HG03565 (cell line): ENCODE measurements at regions not wholly inside any gene's neighbourhood (a gene's known extent, or its start where the extent isn't known, plus 50 kb on each side); places are given as distances from the start of the nearest gene placed in this dataset.

Experiments
- ATAC-seq: cut with Tn5 transposase; IDR thresholded peaks from one replicate; pipeline ENCODE4 v1.9.1; 2021; ENCODE audit warnings: mild to moderate bottlenecking, moderate library complexity; ENCODE audit not compliant: unreplicated experiment

- ATAC-seq, result no peak
Measured at GRCh38 chr9:106309925-106310324, 553.0 kb upstream of the ZNF462 start.

- no peak for ATAC-seq
Measured at GRCh38 chr9:106310782-106311181, 552.2 kb upstream of the ZNF462 start.

- ATAC-seq, result no peak
Measured at GRCh38 chr9:106312906-106313305, 550.1 kb upstream of the ZNF462 start.

- ATAC-seq, result no peak
Measured at GRCh38 chr9:106314476-106314875, 548.5 kb upstream of the ZNF462 start.

- no peak for ATAC-seq
Measured at GRCh38 chr9:106321394-106322180, 541.4 kb upstream of the ZNF462 start.

- ATAC-seq, result no peak
Measured at GRCh38 chr9:106322706-106323245, 540.2 kb upstream of the ZNF462 start.

GRCh38 chr9:106324053-106324585, 538.8 kb upstream of the ZNF462 start:
- no peak for ATAC-seq

- ATAC-seq, result no peak
Measured at GRCh38 chr9:106324591-106325280, 538.2 kb upstream of the ZNF462 start.

GRCh38 chr9:106326493-106326892, 536.5 kb upstream of the ZNF462 start:
- ATAC-seq, result no peak

- ATAC-seq, result no peak
Measured at GRCh38 chr9:106333481-106333880, 529.5 kb upstream of the ZNF462 start.

- no peak for ATAC-seq
Measured at GRCh38 chr9:106334081-106334480, 528.9 kb upstream of the ZNF462 start.

GRCh38 chr9:106339882-106340281, 523.1 kb upstream of the ZNF462 start:
- ATAC-seq, result no peak

- no peak for ATAC-seq
Measured at GRCh38 chr9:106350777-106351176, 512.2 kb upstream of the ZNF462 start.

- no peak for ATAC-seq
Measured at GRCh38 chr9:106356924-106357323, 506.0 kb upstream of the ZNF462 start.

GRCh38 chr9:106358331-106358730, 504.6 kb upstream of the ZNF462 start:
- ATAC-seq, result no peak

GRCh38 chr9:106376689-106377088, 486.3 kb upstream of the ZNF462 start:
- no peak for ATAC-seq

GRCh38 chr9:106383072-106383471, 479.9 kb upstream of the ZNF462 start:
- no peak for ATAC-seq

GRCh38 chr9:106387965-106388364, 475.0 kb upstream of the ZNF462 start:
- ATAC-seq, result no peak

- ATAC-seq, result no peak
Measured at GRCh38 chr9:106393226-106393625, 469.7 kb upstream of the ZNF462 start.

- no peak for ATAC-seq
Measured at GRCh38 chr9:106400170-106400569, 462.8 kb upstream of the ZNF462 start.

GRCh38 chr9:106400950-106401349, 462.0 kb upstream of the ZNF462 start:
- no peak for ATAC-seq

- no peak for ATAC-seq
Measured at GRCh38 chr9:106403081-106403480, 459.9 kb upstream of the ZNF462 start.
